ENCODE measurements at regions not wholly inside any gene's neighbourhood (a gene's known extent, or its start where the extent isn't known, plus 50 kb on each side); places are given as distances from the start of the nearest gene placed in this dataset.

GRCh38 chr4:178148106-178148505 is 705.9 kb upstream of the AGA start:
- TF ChIP-seq CTCF (IDR thresholded peaks at IDR 0.05; ENCODE audit: low read length) (no peak), EZH2 (optimal IDR thresholded peaks at IDR 0.05; ENCODE audit: low read depth, low read length) (no peak), EZH2phosphoT487 (IDR thresholded peaks at IDR 0.05; ENCODE audit: low read length) (no peak)

Measured in MM.1S (cell line).